Endothelial cell of umbilical vein (primary cell): ENCODE measurements at regions not wholly inside any gene's neighbourhood (a gene's known extent, or its start where the extent isn't known, plus 50 kb on each side); places are given as distances from the start of the nearest gene placed in this dataset.

Experiments
- BruUV-seq: library from RNA; stranded (reverse); fragments of 400-500 nt; replicated peaks from 2 replicates; lab custom pipeline; 2021; lab: Mats Ljungman, UMichigan
- CTCF ChIA-PET: fragments of 300-600, 350-600 bp; sonication (Branson Sonifier 250); formaldehyde crosslinking; loops from one replicate; lab custom pipeline; 2021; ENCODE audit warnings: antibody characterized with exemption, inconsistent platforms; lab: Charles Lee
- POLR2A ChIA-PET: fragments of 300-600, 350-600 bp; sonication (Branson Sonifier 250); formaldehyde crosslinking; loops from one replicate; lab custom pipeline; 2021; ENCODE audit warnings: antibody characterized with exemption, inconsistent platforms; lab: Charles Lee
- DNase-seq: peaks from one replicate; pipeline ENCODE4 v3.0.0-alpha.2; 2011; ENCODE audit warnings: low read depth, low spot score
- FAIRE-seq: peaks from 2 replicates; lab custom pipeline; 2011; peaks lifted over from hg19 to GRCh38; lab: Jason Lieb, UNC
- H2AFZ ChIP-seq: 2 replicates; pipeline ENCODE4 v1.6.0; 2012; ENCODE audit warnings: low read depth, low read length, control low read depth, inconsistent platforms
- H3K27ac ChIP-seq: 2 replicates; pipeline ENCODE4 v1.5.1; 2011; ENCODE audit warnings: low read depth, mild to moderate bottlenecking, control low read depth, low read length, moderate library complexity; ENCODE audit not compliant: insufficient read depth
- H3K27me3 ChIP-seq, 2 experiments: 2 replicates each; pipeline versions ENCODE4 v1.6.0 to v1.6.1; 2011; ENCODE audit warnings: low read length in 2 of 2, mixed read lengths in 1 of 2; ENCODE audit not compliant: control insufficient read depth in 2 of 2, insufficient read depth in 2 of 2
- H3K36me3 ChIP-seq, 2 experiments: 2 replicates in 1 of 2; 3 replicates in 1 of 2; pipeline ENCODE4 v1.5.1; 2011; ENCODE audit warnings: low read length in 2 of 2, mild to moderate bottlenecking in 1 of 2, moderate library complexity in 1 of 2; ENCODE audit not compliant: control insufficient read depth in 2 of 2, insufficient read depth in 2 of 2; ENCODE audit errors: extremely low read depth in 1 of 2
- H3K4me1 ChIP-seq: 3 replicates; pipeline ENCODE4 v1.5.1; 2011; ENCODE audit warnings: mild to moderate bottlenecking, low read length; ENCODE audit not compliant: control insufficient read depth, insufficient read depth; ENCODE audit errors: extremely low read depth
- H3K4me2 ChIP-seq: 2 replicates; pipeline ENCODE4 v1.6.1; 2011; ENCODE audit warnings: low read length, control low read depth, mixed read lengths; ENCODE audit not compliant: insufficient read depth
- H3K4me3 ChIP-seq, 3 experiments: fragments of 200-600 bp in 1 of 3; sonication (generic), shearing (Covaris generic) in 1 of 3; replicated peaks in 1 of 3; 2 replicates each; pipeline ENCODE4 v1.5.1; 2011 to 2016; ENCODE audit warnings: control low read depth in 3 of 3, low read length in 3 of 3, mild to moderate bottlenecking in 2 of 3, inconsistent platforms in 1 of 3, low read depth in 1 of 3, moderate library complexity in 1 of 3; ENCODE audit not compliant: insufficient read depth in 1 of 3
- H3K79me2 ChIP-seq: 2 replicates; pipeline ENCODE4 v1.6.0; 2012; ENCODE audit warnings: low read length, inconsistent platforms; ENCODE audit not compliant: control insufficient read depth, insufficient read depth
- H3K9ac ChIP-seq: replicated peaks from 2 replicates; pipeline ENCODE3; 2011; ENCODE audit warnings: low read length, control low read depth; ENCODE audit not compliant: insufficient read depth; ENCODE audit errors: extremely low read depth
- H3K9me1 ChIP-seq: replicated peaks from 3 replicates; pipeline ENCODE4 v1.6.0; 2011; ENCODE audit warnings: mild to moderate bottlenecking, low read length; ENCODE audit not compliant: control insufficient read depth, insufficient read depth; ENCODE audit errors: extremely low read depth
- H3K9me3 ChIP-seq: replicated peaks from 2 replicates; pipeline ENCODE4 v1.5.1; 2012; ENCODE audit warnings: low read length, inconsistent platforms; ENCODE audit not compliant: control insufficient read depth, insufficient read depth
- H4K20me1 ChIP-seq: replicated peaks from 2 replicates; pipeline ENCODE3; 2011; ENCODE audit warnings: mild to moderate bottlenecking, low read length; ENCODE audit not compliant: control insufficient read depth, insufficient read depth; ENCODE audit errors: extremely low read depth
- CTCF ChIP-seq, 2 donors: IDR thresholded peaks; 1 replicate in 1 of 2; 2 replicates in 1 of 2; pipeline ENCODE4 v1.5.1; 2011; ENCODE audit warnings: low read length in 2 of 2, mild to moderate bottlenecking in 2 of 2, moderate library complexity in 2 of 2, control low read depth in 1 of 2, inconsistent platforms in 1 of 2, low read depth in 1 of 2; ENCODE audit not compliant: insufficient read depth in 1 of 2; ENCODE audit errors: extremely low read depth in 1 of 2
- EZH2 ChIP-seq: IDR thresholded peaks from 2 replicates; pipeline ENCODE4 v1.6.1; 2012; ENCODE audit warnings: borderline replicate concordance, low read depth, mild to moderate bottlenecking, moderate library complexity, low read length, inconsistent platforms; ENCODE audit not compliant: severe bottlenecking
- FOS ChIP-seq: IDR thresholded peaks from 2 replicates; pipeline ENCODE4 v1.6.1; 2011; ENCODE audit warnings: mild to moderate bottlenecking, low read length, moderate library complexity, borderline replicate concordance; ENCODE audit not compliant: insufficient read depth
- GATA2 ChIP-seq: IDR thresholded peaks from 2 replicates; pipeline ENCODE4 v1.7.0; 2011; ENCODE audit warnings: low read depth, mild to moderate bottlenecking, moderate library complexity, mixed read lengths, low read length; ENCODE audit not compliant: insufficient read length, insufficient read depth
- JUN ChIP-seq: IDR thresholded peaks from 2 replicates; pipeline ENCODE4 v1.6.1; 2011; ENCODE audit warnings: borderline replicate concordance, low read depth; ENCODE audit not compliant: insufficient read length, insufficient read depth
- MAX ChIP-seq: IDR thresholded peaks from 2 replicates; pipeline ENCODE4 v1.6.1; 2011; ENCODE audit not compliant: insufficient read depth, insufficient read length
- MYC ChIP-seq: IDR thresholded peaks from one replicate; pipeline ENCODE4 v1.6.1; 2011; ENCODE audit warnings: mild to moderate bottlenecking, low read depth, low read length
- POLR2A ChIP-seq: IDR thresholded peaks from 2 replicates; pipeline ENCODE4 v1.6.1; 2012; ENCODE audit warnings: low read depth, mild to moderate bottlenecking, control low read depth, low read length
- POLR2AphosphoS5 ChIP-seq: IDR thresholded peaks from 2 replicates; pipeline ENCODE4 v1.6.1; 2012; ENCODE audit warnings: low read depth, mild to moderate bottlenecking, control low read depth, low read length, moderate library complexity; ENCODE audit not compliant: insufficient read depth
- dilution Hi-C: fragments of 300-500 bp; cut with MboI; formaldehyde crosslinking; loops from one replicate; pipeline ENCODE4 v1.15.0; 2019; ENCODE audit warnings: low sequenced_read_pairs; ENCODE audit not compliant: extremely low pct_ligation_motif_present
- intact Hi-C: fragments of 100-400 bp; cut with micrococcal nuclease; formaldehyde crosslinking; loops from one replicate; pipeline ENCODE4 v1.10.0; 2022

GRCh38 chr19:32252333-32252669, 93.1 kb upstream of the ZNF507 start:
- BruUV-seq = no TSS peak
- TF ChIP-seq MAX = no peak
- TF ChIP-seq POLR2AphosphoS5 = no peak
- no peak for TF ChIP-seq JUN
- TF ChIP-seq MYC = no peak
- no peak for TF ChIP-seq POLR2A
- no peak for TF ChIP-seq FOS
- no peak for TF ChIP-seq CTCF (IDR thresholded peaks at IDR 0.05; ENCODE audit: extremely low read depth in 1 of 2, insufficient read depth in 1 of 2, low read depth in 1 of 2, low read length in 2 of 2)
- TF ChIP-seq GATA2 = no peak
- TF ChIP-seq EZH2 = no peak
- Histone ChIP-seq H3K4me1 (no peaks in the 10 kb centered on the region), H3K27me3 (no peaks in the 10 kb centered on the region), H3K4me3 (no peak overlapping the region), H3K9me1 (no peaks in the 10 kb centered on the region), H4K20me1 (no peaks in the 10 kb centered on the region), H3K9ac (no peak overlapping the region), H3K4me2 (no peak overlapping the region), H3K27ac (no peak overlapping the region), H2AFZ (no peak overlapping the region), H3K9me3 (no peaks in the 10 kb centered on the region), H3K79me2 (no peaks in the 10 kb centered on the region), H3K36me3 (no peaks in the 10 kb centered on the region)
- POLR2A ChIA-PET = no interaction called here
- DNase-seq (no peak), FAIRE-seq (no peak)
- intact Hi-C loops (no loop called here), dilution Hi-C loops (no loop called here)
- CTCF ChIA-PET = interaction anchor here (1.1 kb wide), 1 partner anchor 15 kb away, joined by 3 read pairs; no protein-coding TSS in a partner anchor
